ENCODE measurements at regions not wholly inside any gene's neighbourhood (a gene's known extent, or its start where the extent isn't known, plus 50 kb on each side); places are given as distances from the start of the nearest gene placed in this dataset.

GRCh38 chr2:172281648-172282570 is 145.5 kb upstream of the ITGA6 start:
- Histone ChIP-seq H4K20me1 (ENCODE audit: control insufficient read depth, insufficient read depth, low read depth, low read length) (no peaks in the 10 kb centered on the region), H3K36me3 (ENCODE audit: control insufficient read depth, low read length) (no peaks in the 10 kb centered on the region), H3F3A (ENCODE audit: control insufficient read depth, insufficient read depth) (no peaks in the 10 kb centered on the region), H3K27ac (ENCODE audit: low read depth, low read length) (no peak overlapping the region), H3K4me2 (ENCODE audit: low read length) (no peak overlapping the region), H3K27me3 (ENCODE audit: control insufficient read depth, low read length) (no peaks in the 10 kb centered on the region), H3K9me3 (ENCODE audit: control insufficient read depth, insufficient read depth, low read length) (no peaks in the 10 kb centered on the region; the same call in 1 of the 2 replicates), H3K4me3 (ENCODE audit: low read length) (no peak overlapping the region), H3K79me2 (ENCODE audit: control insufficient read depth, low read length) (no peaks in the 10 kb centered on the region), H3K9me2 (replicated peaks; ENCODE audit: control insufficient read depth, low read length) (no peaks in the 10 kb centered on the region), H3K4me1 (ENCODE audit: control insufficient read depth, low read length) (peaks cover 26% of the 10 kb centered on the region)
- no peak for TF ChIP-seq CTCF (IDR thresholded peaks at IDR 0.05; ENCODE audit: low read depth, low read length, poor library complexity, severe bottlenecking)
- no peak for TF ChIP-seq EZH2phosphoT487 (IDR thresholded peaks at IDR 0.05; ENCODE audit: borderline replicate concordance, low read length)

GRCh38 chr2:172282944-172283343 is 144.4 kb upstream of the ITGA6 start:
- Histone ChIP-seq H3K79me2 (ENCODE audit: control insufficient read depth, low read length) (no peaks in the 10 kb centered on the region), H3F3A (ENCODE audit: control insufficient read depth, insufficient read depth) (no peaks in the 10 kb centered on the region), H3K36me3 (ENCODE audit: control insufficient read depth, low read length) (no peaks in the 10 kb centered on the region), H3K27me3 (ENCODE audit: control insufficient read depth, low read length) (no peaks in the 10 kb centered on the region), H3K9me3 (ENCODE audit: control insufficient read depth, insufficient read depth, low read length) (no peaks in the 10 kb centered on the region), H3K9me2 (replicated peaks; ENCODE audit: control insufficient read depth, low read length) (no peaks in the 10 kb centered on the region), H3K4me1 (ENCODE audit: control insufficient read depth, low read length) (peaks cover 26% of the 10 kb centered on the region), H4K20me1 (ENCODE audit: control insufficient read depth, insufficient read depth, low read depth, low read length) (no peaks in the 10 kb centered on the region), H3K27ac (ENCODE audit: low read depth, low read length) (no peak overlapping the region), H3K4me2 (ENCODE audit: low read length) (no peak overlapping the region), H3K4me3 (ENCODE audit: low read length) (no peak overlapping the region)
- TF ChIP-seq CTCF (IDR thresholded peaks at IDR 0.05; ENCODE audit: low read depth, low read length, poor library complexity, severe bottlenecking) (no peak), EZH2phosphoT487 (IDR thresholded peaks at IDR 0.05; ENCODE audit: borderline replicate concordance, low read length) (no peak)

GRCh38 chr2:172283476-172283875 is 143.9 kb upstream of the ITGA6 start:
- H3F3A ChIP-seq (ENCODE audit: control insufficient read depth, insufficient read depth), result no peaks in the 10 kb centered on the region
- H3K4me3 ChIP-seq (ENCODE audit: low read length), result no peak overlapping the region
- no peaks in the 10 kb centered on the region for H3K36me3 ChIP-seq (ENCODE audit: control insufficient read depth, low read length)
- H3K79me2 ChIP-seq (ENCODE audit: control insufficient read depth, low read length), result no peaks in the 10 kb centered on the region
- no peaks in the 10 kb centered on the region for H4K20me1 ChIP-seq (ENCODE audit: control insufficient read depth, insufficient read depth, low read depth, low read length)
- peaks cover 26% of the 10 kb centered on the region for H3K4me1 ChIP-seq (ENCODE audit: control insufficient read depth, low read length)
- H3K4me2 ChIP-seq (ENCODE audit: low read length), result no peak overlapping the region
- TF ChIP-seq CTCF (IDR thresholded peaks at IDR 0.05; ENCODE audit: low read depth, low read length, poor library complexity, severe bottlenecking) (no peak), EZH2phosphoT487 (IDR thresholded peaks at IDR 0.05; ENCODE audit: borderline replicate concordance, low read length) (no peak)
- no peaks in the 10 kb centered on the region for H3K9me3 ChIP-seq (ENCODE audit: control insufficient read depth, insufficient read depth, low read length)
- no peaks in the 10 kb centered on the region for H3K9me2 ChIP-seq (replicated peaks; ENCODE audit: control insufficient read depth, low read length)
- H3K27me3 ChIP-seq (ENCODE audit: control insufficient read depth, low read length), result no peaks in the 10 kb centered on the region
- H3K27ac ChIP-seq (ENCODE audit: low read depth, low read length), result no peak overlapping the region
